HCT116 (cell line): ENCODE measurements at regions not wholly inside any gene's neighbourhood (a gene's known extent, or its start where the extent isn't known, plus 50 kb on each side); places are given as distances from the start of the nearest gene placed in this dataset.

Experiments used
- ATAC-seq: fragments of 200-7000 bp; cut with Tn5 transposase; 2 replicates; pipeline ENCODE4 v1.9.1; 2020; ENCODE audit warnings: mild to moderate bottlenecking, moderate library complexity
- BruUV-seq: library from RNA; stranded (reverse); fragments of 400-500 nt; replicated peaks from 2 replicates; lab custom pipeline; 2021; lab: Mats Ljungman, UMichigan
- CTCF ChIA-PET: fragments of 300-600 bp; sonication (Branson Sonifier 250); formaldehyde crosslinking; loops from one replicate; lab custom pipeline; 2021; ENCODE audit warnings: antibody characterized with exemption; lab: Charles Lee
- POLR2A ChIA-PET: fragments of 300-600, 350-600 bp; sonication (Branson Sonifier 250); formaldehyde crosslinking; loops from one replicate; lab custom pipeline; 2021; ENCODE audit warnings: antibody characterized with exemption; lab: Charles Lee
- RAD21 ChIA-PET, 2 experiments: fragments of 300-600 bp; sonication (Branson Sonifier 250); formaldehyde crosslinking; loops; one replicate each; lab custom pipeline; 2023; ENCODE audit warnings: low total read pairs in 2 of 2; ENCODE audit not compliant: uncharacterized antibody in 2 of 2, unreplicated experiment in 2 of 2, low non-redundant PET in 1 of 2; lab: Charles Lee
- DNase-seq: peaks from one replicate; pipeline ENCODE4 v3.0.0-alpha.2; 2010; ENCODE audit warnings: low read depth, low spot score
- H2AFZ ChIP-seq: fragments of 200-600 bp; shearing (Covaris generic), sonication (generic); 2 replicates; pipeline ENCODE4 v1.6.1; 2017; ENCODE audit warnings: low read depth, mixed run types, mixed read lengths, antibody characterized with exemption, low read length; ENCODE audit not compliant: poor library complexity, severe bottlenecking
- H3K27ac ChIP-seq: 2 replicates; pipeline ENCODE4 v1.5.1; 2012; ENCODE audit warnings: low read depth, low read length
- H3K27me3 ChIP-seq: fragments of 200-600 bp; sonication (generic); 2 replicates; pipeline ENCODE4 v1.6.1; 2016; ENCODE audit warnings: mixed run types, low read length, mixed read lengths; ENCODE audit not compliant: insufficient read depth
- H3K36me3 ChIP-seq, 2 experiments: fragments of 200-500 bp in 1 of 2; fragments of 200-600 bp in 1 of 2; sonication (Bioruptor generic) in 1 of 2; sonication (generic) in 1 of 2; 2 replicates each; pipeline versions ENCODE4 v1.5.1 to v1.6.1; 2014 to 2016; ENCODE audit warnings: low read length in 2 of 2, inconsistent platforms in 1 of 2, mixed read lengths in 1 of 2, mixed run types in 1 of 2; ENCODE audit not compliant: insufficient read depth in 2 of 2, control insufficient read depth in 1 of 2
- H3K4me1 ChIP-seq, 2 experiments: fragments of 200-600 bp in 1 of 2; sonication (generic) in 1 of 2; 2 replicates each; pipeline versions ENCODE4 v1.5.1 to v1.6.1; 2012 to 2017; ENCODE audit warnings: low read length in 2 of 2, inconsistent platforms in 1 of 2, mild to moderate bottlenecking in 1 of 2, mixed read lengths in 1 of 2, mixed run types in 1 of 2, moderate library complexity in 1 of 2; ENCODE audit not compliant: insufficient read depth in 2 of 2, control insufficient read depth in 1 of 2
- H3K4me2 ChIP-seq: fragments of 200-600 bp; sonication (generic); 2 replicates; pipeline ENCODE4 v1.6.1; 2017; ENCODE audit warnings: mixed run types, low read length, mixed read lengths
- H3K4me3 ChIP-seq, 2 experiments: fragments of 200-600 bp in 1 of 2; sonication (generic) in 1 of 2; replicated peaks in 1 of 2; 2 replicates each; pipeline ENCODE4 v1.5.1; 2011 to 2016; ENCODE audit warnings: low read length in 2 of 2, control low read depth in 1 of 2, low read depth in 1 of 2, mild to moderate bottlenecking in 1 of 2, mixed read lengths in 1 of 2, mixed run types in 1 of 2
- H3K79me2 ChIP-seq: fragments of 200-600 bp; sonication (generic); 2 replicates; pipeline ENCODE4 v1.6.1; 2017; ENCODE audit warnings: mild to moderate bottlenecking, mixed run types, low read length, moderate library complexity, mixed read lengths; ENCODE audit not compliant: insufficient read depth
- H3K9ac ChIP-seq: fragments of 200-600 bp; sonication (generic); 2 replicates; pipeline ENCODE4 v1.6.1; 2016; ENCODE audit warnings: low read length, mixed read lengths
- H3K9me2 ChIP-seq: fragments of 200-600 bp; sonication (generic), shearing (Covaris generic); 2 replicates; pipeline ENCODE4 v1.6.1; 2017; ENCODE audit warnings: mixed run types, mild to moderate bottlenecking, moderate library complexity; ENCODE audit not compliant: insufficient read depth
- H3K9me3 ChIP-seq, 2 experiments: fragments of 200-500 bp in 1 of 2; fragments of 200-600 bp in 1 of 2; sonication (Bioruptor generic) in 1 of 2; sonication (generic) in 1 of 2; 2 replicates each; pipeline ENCODE4 v1.6.1; 2014 to 2017; ENCODE audit warnings: low read length in 2 of 2, mixed read lengths in 2 of 2, inconsistent platforms in 1 of 2, low read depth in 1 of 2, mild to moderate bottlenecking in 1 of 2, mixed run types in 1 of 2, moderate library complexity in 1 of 2; ENCODE audit not compliant: control insufficient read depth in 1 of 2, insufficient read depth in 1 of 2
- H4K20me1 ChIP-seq: fragments of 200-600 bp; sonication (generic), shearing (Covaris generic); 2 replicates; pipeline ENCODE4 v1.6.1; 2017; ENCODE audit warnings: mixed run types, mild to moderate bottlenecking, moderate library complexity; ENCODE audit not compliant: insufficient read depth
- CBX3 ChIP-seq: IDR thresholded peaks from 2 replicates; pipeline ENCODE4 v1.6.1; 2012; ENCODE audit warnings: low read depth
- FOSL1 ChIP-seq: IDR thresholded peaks from 2 replicates; pipeline ENCODE4 v1.6.1; 2012; ENCODE audit warnings: low read depth
- JUND ChIP-seq: IDR thresholded peaks from 2 replicates; pipeline ENCODE4 v1.6.1; 2012
- POLR2A ChIP-seq: IDR thresholded peaks from 2 replicates; pipeline ENCODE4 v1.7.0; 2011; ENCODE audit warnings: borderline replicate concordance; ENCODE audit not compliant: insufficient read depth, insufficient read length; ENCODE audit errors: extremely low read depth
- SIN3A ChIP-seq: IDR thresholded peaks from 2 replicates; pipeline ENCODE4 v1.6.1; 2012; ENCODE audit warnings: low read depth
- YY1 ChIP-seq: IDR thresholded peaks from 2 replicates; pipeline ENCODE4 v1.6.1; 2011; ENCODE audit warnings: low read length, low read depth, moderate library complexity, mild to moderate bottlenecking; ENCODE audit not compliant: insufficient replicate concordance; ENCODE audit errors: extremely low read depth
- ZFX ChIP-seq: fragments of 450-650 bp; IDR thresholded peaks from 2 replicates; pipeline ENCODE4 v1.6.1; 2017
- ZNF274 ChIP-seq: fragments of 200-500 bp; sonication (Bioruptor generic); IDR thresholded peaks from 2 replicates; pipeline ENCODE4 v1.6.1; 2014; ENCODE audit warnings: mild to moderate bottlenecking, low read depth, low read length, inconsistent platforms
- intact Hi-C: fragments of 100-400 bp; cut with micrococcal nuclease; formaldehyde crosslinking; loops from 2 replicates; pipeline ENCODE4 v1.10.0; 2022
- TF ChIP-seq, protein P1 (sequence below): IDR thresholded peaks from 2 replicates; pipeline ENCODE4 v1.6.1; 2012

DNA sequence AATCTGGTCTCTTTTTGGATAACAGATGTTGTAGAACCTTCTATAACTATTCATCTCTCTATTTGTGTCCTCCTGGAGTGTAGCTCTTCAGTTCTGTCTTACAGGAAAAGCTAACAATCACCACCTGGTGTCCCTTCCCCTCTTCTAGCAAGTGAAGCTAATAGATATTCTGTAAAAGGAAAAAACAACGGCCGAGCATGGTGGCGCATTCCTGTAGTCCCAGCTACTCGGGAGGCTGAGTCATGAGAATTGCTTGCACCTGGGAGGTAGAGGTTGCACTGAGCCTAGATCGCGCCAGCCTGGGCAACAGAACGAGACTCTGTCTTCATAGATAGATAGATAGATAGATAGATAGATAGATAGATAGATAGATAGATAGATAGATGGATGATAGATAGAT is 779.4 kb downstream of the TUSC7 start:
- ATAC-seq, result no peak

DNA sequence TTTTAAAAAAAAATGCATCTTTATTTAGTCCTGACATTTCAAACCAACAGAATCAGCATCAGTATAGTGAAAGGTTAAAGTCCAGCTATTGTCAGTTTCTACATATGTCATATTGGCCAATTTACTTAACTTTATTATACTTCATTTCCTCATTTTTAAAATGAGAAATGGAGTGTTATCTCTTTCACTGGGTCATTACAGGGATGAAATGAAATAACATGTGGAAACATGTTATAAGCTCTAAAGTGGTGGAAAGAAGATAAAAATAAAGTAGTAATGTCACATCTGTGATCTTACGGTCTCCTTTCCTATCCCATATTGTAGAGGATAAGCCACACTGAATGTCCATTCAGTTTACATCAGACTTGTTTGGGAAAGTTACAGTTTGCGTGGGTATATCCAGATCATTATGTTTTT is 780.1 kb downstream of the TUSC7 start:
- H3K27ac ChIP-seq, result no peak overlapping the region
- no TSS peak for BruUV-seq
- no peak for TF ChIP-seq FOSL1
- no peak for TF ChIP-seq CBX3
- TF ChIP-seq, protein P1, sequence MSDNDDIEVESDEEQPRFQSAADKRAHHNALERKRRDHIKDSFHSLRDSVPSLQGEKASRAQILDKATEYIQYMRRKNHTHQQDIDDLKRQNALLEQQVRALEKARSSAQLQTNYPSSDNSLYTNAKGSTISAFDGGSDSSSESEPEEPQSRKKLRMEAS, result no peak
- no peak for TF ChIP-seq SIN3A
- TF ChIP-seq ZNF274, result no peak
- TF ChIP-seq, all 23 proteins: peak for 0
- no peaks in the 10 kb centered on the region for H4K20me1 ChIP-seq
- CTCF ChIA-PET, result no interaction called here
- H3K9me2 ChIP-seq, result no peaks in the 10 kb centered on the region
- no peaks in the 10 kb centered on the region for H3K79me2 ChIP-seq
- RAD21 ChIA-PET, result no interaction called here
- H3K9ac ChIP-seq, result no peak overlapping the region
- H3K27me3 ChIP-seq, result no peaks in the 10 kb centered on the region
- no peak overlapping the region for H2AFZ ChIP-seq
- H3K4me1 ChIP-seq, result no peaks in the 10 kb centered on the region
- H3K36me3 ChIP-seq, result no peaks in the 10 kb centered on the region
- no peak for ATAC-seq
- no peaks in the 10 kb centered on the region for H3K9me3 ChIP-seq
- POLR2A ChIA-PET, result no interaction called here
- no peak overlapping the region for H3K4me2 ChIP-seq
- H3K4me3 ChIP-seq, result no peak overlapping the region
- intact Hi-C loops, result no loop called here
- DNase-seq, result no peak

More for the DNA sequence above, 779.4 kb downstream of the TUSC7 start:
- Histone ChIP-seq H3K36me3 (no peaks in the 10 kb centered on the region), H3K4me2 (no peak overlapping the region), H3K79me2 (no peaks in the 10 kb centered on the region), H3K27me3 (no peaks in the 10 kb centered on the region), H3K9me2 (no peaks in the 10 kb centered on the region), H2AFZ (no peak overlapping the region), H3K4me1 (no peaks in the 10 kb centered on the region), H3K9me3 (no peaks in the 10 kb centered on the region), H3K4me3 (no peak overlapping the region), H3K9ac (no peak overlapping the region), H4K20me1 (no peaks in the 10 kb centered on the region), H3K27ac (no peak overlapping the region)
- intact Hi-C loops, result no loop called here
- no peak for DNase-seq
- RAD21 ChIA-PET, result no interaction called here
- no TSS peak for BruUV-seq
- POLR2A ChIA-PET, result no interaction called here
- TF ChIP-seq YY1 (no peak), JUND (no peak), CBX3 (no peak), SIN3A (no peak), POLR2A (no peak), ZFX (no peak)
- CTCF ChIA-PET, result no interaction called here
